ENCODE measurements at regions not wholly inside any gene's neighbourhood (a gene's known extent, or its start where the extent isn't known, plus 50 kb on each side); places are given as distances from the start of the nearest gene placed in this dataset.

- TF ChIP-seq TAF1 (IDR thresholded peaks at IDR 0.05; ENCODE audit: borderline replicate concordance, insufficient read depth, low read length): no peak
- TF ChIP-seq SIN3A (IDR thresholded peaks at IDR 0.05; ENCODE audit: borderline replicate concordance, insufficient read depth, low read length): no peak
- no peak for TF ChIP-seq POLR2AphosphoS5 (IDR thresholded peaks at IDR 0.05; ENCODE audit: low read depth, low read length)
- TF ChIP-seq, protein P1, sequence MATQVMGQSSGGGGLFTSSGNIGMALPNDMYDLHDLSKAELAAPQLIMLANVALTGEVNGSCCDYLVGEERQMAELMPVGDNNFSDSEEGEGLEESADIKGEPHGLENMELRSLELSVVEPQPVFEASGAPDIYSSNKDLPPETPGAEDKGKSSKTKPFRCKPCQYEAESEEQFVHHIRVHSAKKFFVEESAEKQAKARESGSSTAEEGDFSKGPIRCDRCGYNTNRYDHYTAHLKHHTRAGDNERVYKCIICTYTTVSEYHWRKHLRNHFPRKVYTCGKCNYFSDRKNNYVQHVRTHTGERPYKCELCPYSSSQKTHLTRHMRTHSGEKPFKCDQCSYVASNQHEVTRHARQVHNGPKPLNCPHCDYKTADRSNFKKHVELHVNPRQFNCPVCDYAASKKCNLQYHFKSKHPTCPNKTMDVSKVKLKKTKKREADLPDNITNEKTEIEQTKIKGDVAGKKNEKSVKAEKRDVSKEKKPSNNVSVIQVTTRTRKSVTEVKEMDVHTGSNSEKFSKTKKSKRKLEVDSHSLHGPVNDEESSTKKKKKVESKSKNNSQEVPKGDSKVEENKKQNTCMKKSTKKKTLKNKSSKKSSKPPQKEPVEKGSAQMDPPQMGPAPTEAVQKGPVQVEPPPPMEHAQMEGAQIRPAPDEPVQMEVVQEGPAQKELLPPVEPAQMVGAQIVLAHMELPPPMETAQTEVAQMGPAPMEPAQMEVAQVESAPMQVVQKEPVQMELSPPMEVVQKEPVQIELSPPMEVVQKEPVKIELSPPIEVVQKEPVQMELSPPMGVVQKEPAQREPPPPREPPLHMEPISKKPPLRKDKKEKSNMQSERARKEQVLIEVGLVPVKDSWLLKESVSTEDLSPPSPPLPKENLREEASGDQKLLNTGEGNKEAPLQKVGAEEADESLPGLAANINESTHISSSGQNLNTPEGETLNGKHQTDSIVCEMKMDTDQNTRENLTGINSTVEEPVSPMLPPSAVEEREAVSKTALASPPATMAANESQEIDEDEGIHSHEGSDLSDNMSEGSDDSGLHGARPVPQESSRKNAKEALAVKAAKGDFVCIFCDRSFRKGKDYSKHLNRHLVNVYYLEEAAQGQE (IDR thresholded peaks at IDR 0.05; ENCODE audit: insufficient read depth in 1 of 2, low read depth in 2 of 2, low read length in 2 of 2): no peak
- no peak for TF ChIP-seq FOXP2 (optimal IDR thresholded peaks at IDR 0.05; ENCODE audit: borderline replicate concordance, extremely low read depth, extremely low read length, insufficient read depth)
Observed at GRCh38 chr11:90438069-90438468, 215.2 kb upstream of the CHORDC1 start.

DNA sequence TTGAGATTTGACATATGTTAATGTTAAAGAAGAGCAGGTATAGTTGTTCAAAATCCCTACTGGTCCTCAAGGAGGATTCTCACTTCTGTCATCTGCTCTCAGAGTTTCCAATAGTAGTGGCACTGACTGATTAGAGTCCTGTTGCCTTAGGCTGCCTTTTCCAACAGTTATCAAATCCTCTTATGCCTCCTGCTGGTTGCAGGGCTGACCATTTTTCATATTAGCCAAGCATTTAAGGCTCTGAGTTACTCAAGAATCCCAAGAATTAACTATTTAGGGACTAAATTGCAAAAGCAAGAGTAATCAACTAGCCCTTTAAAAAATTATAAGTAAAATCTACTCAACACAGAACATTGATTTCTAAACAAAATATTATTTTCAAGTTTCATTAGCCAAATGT is 212.0 kb upstream of the CHORDC1 start:
- no peak for TF ChIP-seq POLR2AphosphoS5 (IDR thresholded peaks at IDR 0.05; ENCODE audit: low read depth, low read length)
- no peak for TF ChIP-seq TAF1 (IDR thresholded peaks at IDR 0.05; ENCODE audit: borderline replicate concordance, insufficient read depth, low read length)
- no peak for TF ChIP-seq FOXP2 (optimal IDR thresholded peaks at IDR 0.05; ENCODE audit: borderline replicate concordance, extremely low read depth, extremely low read length, insufficient read depth)
- TF ChIP-seq SIN3A (IDR thresholded peaks at IDR 0.05; ENCODE audit: borderline replicate concordance, insufficient read depth, low read length): no peak
- TF ChIP-seq, protein P1 (IDR thresholded peaks at IDR 0.05; ENCODE audit: insufficient read depth in 1 of 2, low read depth in 2 of 2, low read length in 2 of 2): no peak

- TF ChIP-seq POLR2AphosphoS5 (IDR thresholded peaks at IDR 0.05; ENCODE audit: low read depth, low read length): no peak
- no peak for TF ChIP-seq FOXP2 (optimal IDR thresholded peaks at IDR 0.05; ENCODE audit: borderline replicate concordance, extremely low read depth, extremely low read length, insufficient read depth)
- no peak for TF ChIP-seq SIN3A (IDR thresholded peaks at IDR 0.05; ENCODE audit: borderline replicate concordance, insufficient read depth, low read length)
- TF ChIP-seq TAF1 (IDR thresholded peaks at IDR 0.05; ENCODE audit: borderline replicate concordance, insufficient read depth, low read length): no peak
- TF ChIP-seq, protein P1 (IDR thresholded peaks at IDR 0.05; ENCODE audit: insufficient read depth in 1 of 2, low read depth in 2 of 2, low read length in 2 of 2): no peak
Observed at GRCh38 chr11:90428836-90429235, 206.0 kb upstream of the CHORDC1 start.

- TF ChIP-seq SIN3A (IDR thresholded peaks at IDR 0.05; ENCODE audit: borderline replicate concordance, insufficient read depth, low read length) (no peak), POLR2AphosphoS5 (IDR thresholded peaks at IDR 0.05; ENCODE audit: low read depth, low read length) (no peak), TAF1 (IDR thresholded peaks at IDR 0.05; ENCODE audit: borderline replicate concordance, insufficient read depth, low read length) (no peak), FOXP2 (optimal IDR thresholded peaks at IDR 0.05; ENCODE audit: borderline replicate concordance, extremely low read depth, extremely low read length, insufficient read depth) (no peak)
- TF ChIP-seq, protein P1 (IDR thresholded peaks at IDR 0.05; ENCODE audit: insufficient read depth in 1 of 2, low read depth in 2 of 2, low read length in 2 of 2): no peak
Observed at GRCh38 chr11:90426442-90426841, 203.6 kb upstream of the CHORDC1 start.

DNA sequence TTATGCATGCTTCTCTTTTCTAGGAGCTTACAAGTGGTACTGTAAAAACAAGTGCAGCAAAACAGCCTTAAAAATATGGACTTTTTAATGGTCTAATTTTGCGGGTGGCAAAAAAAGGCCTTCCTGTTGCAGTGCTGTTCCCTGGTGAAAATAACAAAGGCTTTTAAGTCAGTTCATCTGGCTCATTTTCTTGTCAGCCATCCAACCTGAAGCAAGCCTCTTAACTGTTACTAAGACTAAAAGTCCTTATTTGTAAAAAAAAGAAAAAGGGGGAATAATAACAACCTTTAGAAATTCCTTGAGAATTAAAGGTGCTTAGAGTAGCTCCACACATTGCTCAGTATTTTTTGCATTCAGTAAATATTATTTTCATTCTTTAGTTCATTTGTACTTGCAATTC is 200.5 kb upstream of the CHORDC1 start:
- TF ChIP-seq, protein P1 (IDR thresholded peaks at IDR 0.05; ENCODE audit: insufficient read depth in 1 of 2, low read depth in 2 of 2, low read length in 2 of 2): no peak
